ENCODE measurements at regions not wholly inside any gene's neighbourhood (a gene's known extent, or its start where the extent isn't known, plus 50 kb on each side); places are given as distances from the start of the nearest gene placed in this dataset.

- no peak overlapping the region for H3K4me3 Mint-ChIP-seq
- no peaks in the 10 kb centered on the region for H3K4me1 Mint-ChIP-seq (ENCODE audit: low read depth)
- H3K27me3 Mint-ChIP-seq (ENCODE audit: low read depth) = peaks cover 6% of the 10 kb centered on the region
- H3K36me3 Mint-ChIP-seq (ENCODE audit: insufficient read depth in 2 of 2) = no peaks in the 10 kb centered on the region
- DNase-seq (no peak), ATAC-seq (replicated peaks in 1 of 2) (no peak)
- H3K9me3 Mint-ChIP-seq = no peaks in the 10 kb centered on the region
- no peak overlapping the region for H3K27ac Mint-ChIP-seq
Measured at GRCh38 chr1:239288820-239289554, 97.4 kb upstream of the CHRM3 start.

- H3K36me3 Mint-ChIP-seq (ENCODE audit: insufficient read depth in 2 of 2) = no peaks in the 10 kb centered on the region
- peaks cover 6% of the 10 kb centered on the region for H3K27me3 Mint-ChIP-seq (ENCODE audit: low read depth)
- DNase-seq (no peak), ATAC-seq (replicated peaks in 1 of 2) (no peak)
- no peaks in the 10 kb centered on the region for H3K4me1 Mint-ChIP-seq (ENCODE audit: low read depth)
- H3K4me3 Mint-ChIP-seq = no peak overlapping the region
- H3K9me3 Mint-ChIP-seq = no peaks in the 10 kb centered on the region
- H3K27ac Mint-ChIP-seq = no peak overlapping the region
Measured at GRCh38 chr1:239287296-239287695, 99.1 kb upstream of the CHRM3 start.

GRCh38 chr1:239283216-239283615 is 103.2 kb upstream of the CHRM3 start:
- H3K27ac Mint-ChIP-seq = no peak overlapping the region
- H3K4me3 Mint-ChIP-seq = no peak overlapping the region
- ATAC-seq (replicated peaks in 1 of 2) (no peak), DNase-seq (no peak)
- no peaks in the 10 kb centered on the region for H3K9me3 Mint-ChIP-seq
- H3K36me3 Mint-ChIP-seq (ENCODE audit: insufficient read depth in 2 of 2) = no peaks in the 10 kb centered on the region
- no peaks in the 10 kb centered on the region for H3K27me3 Mint-ChIP-seq (ENCODE audit: low read depth)
- H3K4me1 Mint-ChIP-seq (ENCODE audit: low read depth) = no peaks in the 10 kb centered on the region

- no peak overlapping the region for H3K27ac Mint-ChIP-seq
- peaks cover 0 to 2% of the 10 kb centered on the region in 2 donors for H3K9me3 Mint-ChIP-seq
- no peaks in the 10 kb centered on the region for H3K27me3 Mint-ChIP-seq (ENCODE audit: low read depth)
- no peak overlapping the region for H3K4me3 Mint-ChIP-seq
- DNase-seq (no peak), ATAC-seq (replicated peaks in 1 of 2) (no peak)
- H3K36me3 Mint-ChIP-seq (ENCODE audit: insufficient read depth in 2 of 2) = no peaks in the 10 kb centered on the region
- H3K4me1 Mint-ChIP-seq (ENCODE audit: low read depth) = no peaks in the 10 kb centered on the region
Measured at GRCh38 chr1:239282411-239282810, 104.0 kb upstream of the CHRM3 start.

DNA sequence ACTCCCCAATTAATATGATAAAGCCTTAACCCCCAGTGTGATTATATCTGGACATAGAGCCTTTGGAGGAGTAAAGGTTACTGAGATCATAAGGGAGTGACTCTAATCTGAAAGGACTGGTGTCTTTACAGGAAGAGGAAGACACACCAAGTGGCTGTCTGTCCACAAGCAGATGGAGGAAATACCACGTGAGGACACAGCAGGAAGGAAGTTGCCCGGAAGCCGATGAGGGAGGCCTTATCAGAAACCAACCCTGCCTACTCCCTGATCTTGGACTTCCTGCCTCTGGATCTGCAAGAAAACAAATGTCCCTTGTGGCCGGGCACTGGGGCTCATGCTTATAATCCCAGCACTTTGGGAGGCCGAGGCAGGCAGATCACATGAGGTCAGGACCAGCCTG is 110.3 kb upstream of the CHRM3 start:
- no peaks in the 10 kb centered on the region for H3K36me3 Mint-ChIP-seq (ENCODE audit: insufficient read depth in 2 of 2)
- no peaks in the 10 kb centered on the region for H3K27me3 Mint-ChIP-seq (ENCODE audit: low read depth)
- ATAC-seq (replicated peaks in 1 of 2) (no peak), DNase-seq (no peak)
- H3K9me3 Mint-ChIP-seq = peaks cover 5 to 6% of the 10 kb centered on the region in 2 donors
- H3K27ac Mint-ChIP-seq = no peak overlapping the region
- H3K4me3 Mint-ChIP-seq = no peak overlapping the region
- H3K4me1 Mint-ChIP-seq (ENCODE audit: low read depth) = no peaks in the 10 kb centered on the region

- ATAC-seq (replicated peaks in 1 of 2) (no peak), DNase-seq (no peak)
- H3K27me3 Mint-ChIP-seq (ENCODE audit: low read depth) = no peaks in the 10 kb centered on the region
- no peaks in the 10 kb centered on the region for H3K4me1 Mint-ChIP-seq (ENCODE audit: low read depth)
- no peak overlapping the region for H3K27ac Mint-ChIP-seq
- H3K4me3 Mint-ChIP-seq = no peak overlapping the region
- H3K36me3 Mint-ChIP-seq (ENCODE audit: insufficient read depth in 2 of 2) = no peaks in the 10 kb centered on the region
- peaks cover 5 to 6% of the 10 kb centered on the region in 2 donors for H3K9me3 Mint-ChIP-seq
Measured at GRCh38 chr1:239274242-239274830, 112.0 kb upstream of the CHRM3 start.

- Mint-ChIP-seq H3K36me3 (ENCODE audit: insufficient read depth in 2 of 2) (no peaks in the 10 kb centered on the region), H3K4me1 (ENCODE audit: low read depth) (no peaks in the 10 kb centered on the region), H3K4me3 (no peak overlapping the region), H3K9me3 (peaks cover 5% of the 10 kb centered on the region in 2 donors), H3K27ac (no peak overlapping the region), H3K27me3 (ENCODE audit: low read depth) (no peaks in the 10 kb centered on the region)
- no peak for DNase-seq
- ATAC-seq (replicated peaks in 1 of 2) = no peak
Measured at GRCh38 chr1:239270509-239270908, 115.9 kb upstream of the CHRM3 start.

DNA sequence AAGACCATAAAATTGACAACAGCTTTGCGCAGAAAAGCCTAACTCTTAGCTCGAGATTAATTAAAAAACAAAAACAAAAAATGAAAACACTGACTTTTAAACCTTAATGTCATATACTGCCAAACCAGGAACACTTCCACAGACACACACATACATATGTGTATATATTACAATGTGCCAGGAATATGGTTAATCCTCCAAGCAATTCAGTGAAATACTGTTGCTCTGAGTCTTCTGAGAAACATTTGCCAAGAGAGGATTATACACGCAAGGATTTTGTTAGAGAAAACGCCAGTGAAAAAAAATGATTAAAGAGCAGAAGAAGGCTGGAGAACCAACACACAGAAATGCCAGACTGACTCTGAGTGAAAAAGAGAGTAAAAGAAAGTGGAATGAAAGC is 116.7 kb upstream of the CHRM3 start:
- Mint-ChIP-seq H3K27me3 (ENCODE audit: low read depth) (no peaks in the 10 kb centered on the region), H3K4me1 (ENCODE audit: low read depth) (no peaks in the 10 kb centered on the region), H3K27ac (no peak overlapping the region), H3K36me3 (ENCODE audit: insufficient read depth in 2 of 2) (no peaks in the 10 kb centered on the region), H3K9me3 (peaks cover 5% of the 10 kb centered on the region in 2 donors), H3K4me3 (no peak overlapping the region)
- DNase-seq (no peak), ATAC-seq (replicated peaks in 1 of 2) (no peak)

DNA sequence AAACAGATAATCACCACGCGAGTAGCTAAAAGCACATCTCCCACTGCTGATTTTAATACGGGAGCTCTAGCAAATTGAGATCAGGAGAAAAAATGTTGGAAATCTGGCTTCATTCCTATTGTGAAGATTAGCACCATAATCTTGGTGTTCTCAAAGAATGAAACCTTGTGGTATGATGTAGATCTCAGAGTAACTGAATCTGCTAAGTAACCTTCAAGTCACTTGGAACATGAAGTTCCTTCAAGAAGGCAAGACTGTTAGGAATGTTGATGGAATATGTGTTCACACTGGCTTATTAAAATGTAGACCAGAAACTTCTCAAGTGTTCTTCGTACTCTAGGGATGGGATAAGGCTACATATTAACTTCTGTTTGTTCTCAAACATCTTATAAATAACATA is 117.4 kb upstream of the CHRM3 start:
- H3K4me3 Mint-ChIP-seq = no peak overlapping the region
- no peak overlapping the region for H3K27ac Mint-ChIP-seq
- no peak for DNase-seq
- H3K36me3 Mint-ChIP-seq (ENCODE audit: insufficient read depth in 2 of 2) = no peaks in the 10 kb centered on the region
- H3K9me3 Mint-ChIP-seq = peaks cover 1 to 4% of the 10 kb centered on the region in 2 donors
- no peaks in the 10 kb centered on the region for H3K27me3 Mint-ChIP-seq (ENCODE audit: low read depth)
- ATAC-seq (replicated peaks in 1 of 2) = no peak
- H3K4me1 Mint-ChIP-seq (ENCODE audit: low read depth) = no peaks in the 10 kb centered on the region

- DNase-seq (no peak), ATAC-seq (replicated peaks in 1 of 2) (no peak)
- Mint-ChIP-seq H3K27ac (no peak overlapping the region), H3K36me3 (ENCODE audit: insufficient read depth in 2 of 2) (no peaks in the 10 kb centered on the region), H3K27me3 (ENCODE audit: low read depth) (no peaks in the 10 kb centered on the region), H3K4me1 (ENCODE audit: low read depth) (no peaks in the 10 kb centered on the region), H3K9me3 (peaks cover 1% of the 10 kb centered on the region in 2 donors), H3K4me3 (no peak overlapping the region)
Measured at GRCh38 chr1:239268007-239268406, 118.4 kb upstream of the CHRM3 start.

DNA sequence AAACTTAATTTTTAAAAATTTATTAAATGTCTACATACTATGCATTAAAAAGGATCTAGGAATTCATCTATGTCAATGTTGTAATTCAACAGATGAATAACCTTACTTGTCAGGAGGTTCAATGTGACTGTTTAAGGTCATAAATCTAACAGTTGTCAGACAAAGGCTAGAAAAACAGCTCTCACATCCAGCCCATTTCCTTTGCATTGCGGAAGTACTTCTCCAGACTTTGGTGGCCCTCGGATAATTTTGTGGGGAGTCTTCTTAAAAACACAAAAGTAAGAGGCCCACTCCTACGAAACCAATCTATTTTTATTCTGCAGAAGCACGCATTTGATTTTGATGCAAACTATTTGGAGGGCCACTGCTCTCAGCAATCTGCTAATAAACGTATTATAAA is 122.6 kb upstream of the CHRM3 start:
- DNase-seq (no peak), ATAC-seq (replicated peaks in 1 of 2) (no peak)
- Mint-ChIP-seq H3K36me3 (ENCODE audit: insufficient read depth in 2 of 2) (no peaks in the 10 kb centered on the region), H3K4me1 (ENCODE audit: low read depth) (no peaks in the 10 kb centered on the region), H3K4me3 (no peak overlapping the region), H3K27ac (no peak overlapping the region), H3K27me3 (ENCODE audit: low read depth) (no peaks in the 10 kb centered on the region), H3K9me3 (peaks cover 0 to 3% of the 10 kb centered on the region in 2 donors)

DNA sequence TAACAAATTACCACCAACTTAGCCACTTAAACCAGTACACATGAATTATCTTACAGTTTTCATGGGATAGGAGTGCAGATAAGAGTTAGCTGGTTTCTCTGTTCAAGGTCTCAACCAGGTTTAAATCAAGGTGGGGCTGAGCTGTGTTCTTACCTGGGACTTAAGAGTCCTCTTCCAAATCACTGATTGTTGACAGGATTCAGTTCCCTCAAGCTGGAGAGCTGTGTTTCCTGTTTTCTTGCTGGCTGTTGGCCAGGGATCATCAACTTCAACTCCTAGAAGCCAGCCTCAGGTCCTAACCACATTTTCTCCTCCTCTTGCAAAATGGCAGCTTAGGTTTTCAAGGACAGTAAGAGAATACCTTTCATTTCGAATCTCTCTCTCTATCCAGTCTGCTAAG is 123.8 kb upstream of the CHRM3 start:
- Mint-ChIP-seq H3K9me3 (peaks cover 0 to 3% of the 10 kb centered on the region in 2 donors), H3K27me3 (ENCODE audit: low read depth) (no peaks in the 10 kb centered on the region), H3K4me1 (ENCODE audit: low read depth) (no peaks in the 10 kb centered on the region), H3K4me3 (no peak overlapping the region), H3K36me3 (ENCODE audit: insufficient read depth in 2 of 2) (no peaks in the 10 kb centered on the region), H3K27ac (no peak overlapping the region)
- ATAC-seq (replicated peaks in 1 of 2) = no peak
- no peak for DNase-seq

DNA sequence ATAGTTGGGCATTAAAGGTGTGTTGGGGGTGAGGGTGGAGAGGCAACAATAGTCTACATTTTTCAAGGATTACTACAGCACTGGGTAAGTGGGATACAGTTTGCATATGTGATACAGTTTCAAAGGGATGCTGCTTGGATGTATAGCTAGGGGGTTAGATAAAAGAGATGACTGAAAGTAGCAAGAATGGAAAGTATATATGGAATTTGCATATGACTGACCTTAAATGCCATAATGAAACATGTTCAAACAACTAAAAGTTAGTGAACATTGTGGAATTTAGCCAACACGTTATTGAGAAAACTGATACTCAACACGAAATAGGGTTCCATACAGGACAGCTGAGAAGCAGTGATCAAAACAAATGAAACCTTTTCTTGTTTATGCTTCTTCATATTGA is 124.8 kb upstream of the CHRM3 start:
- no peaks in the 10 kb centered on the region for H3K4me1 Mint-ChIP-seq (ENCODE audit: low read depth)
- H3K27ac Mint-ChIP-seq = no peak overlapping the region
- H3K27me3 Mint-ChIP-seq (ENCODE audit: low read depth) = no peaks in the 10 kb centered on the region
- no peak for ATAC-seq (replicated peaks in 1 of 2)
- no peaks in the 10 kb centered on the region for H3K36me3 Mint-ChIP-seq (ENCODE audit: insufficient read depth in 2 of 2)
- H3K9me3 Mint-ChIP-seq = peaks cover 0 to 3% of the 10 kb centered on the region in 2 donors
- H3K4me3 Mint-ChIP-seq = no peak overlapping the region
- no peak for DNase-seq

DNA sequence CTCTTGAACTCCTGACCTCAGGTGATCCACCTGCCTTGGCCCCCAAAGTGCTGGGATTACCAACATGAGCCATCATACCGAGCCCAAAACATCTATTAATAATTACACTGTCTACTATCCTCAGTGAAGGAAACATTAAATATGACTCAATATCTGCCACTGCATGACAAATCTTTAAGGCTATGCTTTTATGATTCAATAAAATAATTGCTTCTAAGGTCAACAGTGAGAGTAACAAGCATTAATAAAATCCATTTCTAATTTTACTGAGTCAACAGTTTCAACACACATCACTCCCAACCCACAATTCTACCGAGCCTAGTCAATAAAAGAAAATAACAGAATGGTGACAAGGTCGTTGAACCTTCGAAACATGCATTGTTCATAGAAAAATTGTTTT is 125.5 kb upstream of the CHRM3 start:
- H3K27me3 Mint-ChIP-seq (ENCODE audit: low read depth) = no peaks in the 10 kb centered on the region
- no peak for ATAC-seq (replicated peaks in 1 of 2)
- H3K9me3 Mint-ChIP-seq = peaks cover 2 to 4% of the 10 kb centered on the region in 2 donors
- no peak overlapping the region for H3K4me3 Mint-ChIP-seq
- H3K36me3 Mint-ChIP-seq (ENCODE audit: insufficient read depth in 2 of 2) = no peaks in the 10 kb centered on the region
- no peak overlapping the region for H3K27ac Mint-ChIP-seq
- DNase-seq = no peak
- H3K4me1 Mint-ChIP-seq (ENCODE audit: low read depth) = no peaks in the 10 kb centered on the region

Measured in activated T-cell treated with anti-CD3 and anti-CD28 coated beads, Interleukin-2, amount 50 U/mL, for 72 hours (primary cell).